HL-60 (cell line): ENCODE measurements at regions not wholly inside any gene's neighbourhood (a gene's known extent, or its start where the extent isn't known, plus 50 kb on each side); places are given as distances from the start of the nearest gene placed in this dataset.

Experiments
- GABPA ChIP-seq: IDR thresholded peaks from 2 replicates; pipeline ENCODE4 v1.6.1; 2012; ENCODE audit warnings: low read depth
- POLR2AphosphoS5 ChIP-seq: IDR thresholded peaks from 2 replicates; pipeline ENCODE4 v1.6.1; 2012; ENCODE audit warnings: low read depth
- SPI1 ChIP-seq: IDR thresholded peaks from 2 replicates; pipeline ENCODE4 v1.6.1; 2012; ENCODE audit warnings: low read depth, mild to moderate bottlenecking, borderline replicate concordance
- TF ChIP-seq, protein P1 (sequence below): IDR thresholded peaks from one replicate; pipeline ENCODE4 v1.5.1; 2011; ENCODE audit warnings: low read length, control low read depth, inconsistent platforms; ENCODE audit not compliant: insufficient read depth
- TF ChIP-seq, protein P2 (sequence below): IDR thresholded peaks from 2 replicates; pipeline ENCODE4 v1.6.1; 2012; ENCODE audit warnings: low read depth; ENCODE audit not compliant: insufficient replicate concordance

DNA sequence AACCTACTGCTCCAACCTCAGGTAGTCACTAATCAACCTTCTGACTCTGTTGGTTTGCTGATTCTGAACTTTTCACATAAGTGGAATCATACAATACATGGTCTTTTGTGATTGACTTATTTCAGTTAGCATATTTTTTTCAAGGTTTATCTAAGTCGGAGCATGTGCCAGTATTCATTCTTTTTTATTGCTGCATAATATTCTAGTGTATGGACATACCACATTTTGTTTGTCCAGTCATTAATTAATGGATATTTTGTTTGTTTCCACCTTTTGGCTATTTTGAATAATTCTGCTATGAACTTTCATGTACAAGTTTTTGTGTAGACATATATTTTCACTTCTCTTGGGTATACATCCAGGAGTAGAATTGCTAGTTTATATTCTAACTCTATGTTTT lies 53.0 kb upstream of the LRRN2 start:
- TF ChIP-seq, protein P1, sequence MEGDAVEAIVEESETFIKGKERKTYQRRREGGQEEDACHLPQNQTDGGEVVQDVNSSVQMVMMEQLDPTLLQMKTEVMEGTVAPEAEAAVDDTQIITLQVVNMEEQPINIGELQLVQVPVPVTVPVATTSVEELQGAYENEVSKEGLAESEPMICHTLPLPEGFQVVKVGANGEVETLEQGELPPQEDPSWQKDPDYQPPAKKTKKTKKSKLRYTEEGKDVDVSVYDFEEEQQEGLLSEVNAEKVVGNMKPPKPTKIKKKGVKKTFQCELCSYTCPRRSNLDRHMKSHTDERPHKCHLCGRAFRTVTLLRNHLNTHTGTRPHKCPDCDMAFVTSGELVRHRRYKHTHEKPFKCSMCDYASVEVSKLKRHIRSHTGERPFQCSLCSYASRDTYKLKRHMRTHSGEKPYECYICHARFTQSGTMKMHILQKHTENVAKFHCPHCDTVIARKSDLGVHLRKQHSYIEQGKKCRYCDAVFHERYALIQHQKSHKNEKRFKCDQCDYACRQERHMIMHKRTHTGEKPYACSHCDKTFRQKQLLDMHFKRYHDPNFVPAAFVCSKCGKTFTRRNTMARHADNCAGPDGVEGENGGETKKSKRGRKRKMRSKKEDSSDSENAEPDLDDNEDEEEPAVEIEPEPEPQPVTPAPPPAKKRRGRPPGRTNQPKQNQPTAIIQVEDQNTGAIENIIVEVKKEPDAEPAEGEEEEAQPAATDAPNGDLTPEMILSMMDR, result no peak
- TF ChIP-seq GABPA (no peak), POLR2AphosphoS5 (no peak), SPI1 (no peak)
- TF ChIP-seq, protein P2, sequence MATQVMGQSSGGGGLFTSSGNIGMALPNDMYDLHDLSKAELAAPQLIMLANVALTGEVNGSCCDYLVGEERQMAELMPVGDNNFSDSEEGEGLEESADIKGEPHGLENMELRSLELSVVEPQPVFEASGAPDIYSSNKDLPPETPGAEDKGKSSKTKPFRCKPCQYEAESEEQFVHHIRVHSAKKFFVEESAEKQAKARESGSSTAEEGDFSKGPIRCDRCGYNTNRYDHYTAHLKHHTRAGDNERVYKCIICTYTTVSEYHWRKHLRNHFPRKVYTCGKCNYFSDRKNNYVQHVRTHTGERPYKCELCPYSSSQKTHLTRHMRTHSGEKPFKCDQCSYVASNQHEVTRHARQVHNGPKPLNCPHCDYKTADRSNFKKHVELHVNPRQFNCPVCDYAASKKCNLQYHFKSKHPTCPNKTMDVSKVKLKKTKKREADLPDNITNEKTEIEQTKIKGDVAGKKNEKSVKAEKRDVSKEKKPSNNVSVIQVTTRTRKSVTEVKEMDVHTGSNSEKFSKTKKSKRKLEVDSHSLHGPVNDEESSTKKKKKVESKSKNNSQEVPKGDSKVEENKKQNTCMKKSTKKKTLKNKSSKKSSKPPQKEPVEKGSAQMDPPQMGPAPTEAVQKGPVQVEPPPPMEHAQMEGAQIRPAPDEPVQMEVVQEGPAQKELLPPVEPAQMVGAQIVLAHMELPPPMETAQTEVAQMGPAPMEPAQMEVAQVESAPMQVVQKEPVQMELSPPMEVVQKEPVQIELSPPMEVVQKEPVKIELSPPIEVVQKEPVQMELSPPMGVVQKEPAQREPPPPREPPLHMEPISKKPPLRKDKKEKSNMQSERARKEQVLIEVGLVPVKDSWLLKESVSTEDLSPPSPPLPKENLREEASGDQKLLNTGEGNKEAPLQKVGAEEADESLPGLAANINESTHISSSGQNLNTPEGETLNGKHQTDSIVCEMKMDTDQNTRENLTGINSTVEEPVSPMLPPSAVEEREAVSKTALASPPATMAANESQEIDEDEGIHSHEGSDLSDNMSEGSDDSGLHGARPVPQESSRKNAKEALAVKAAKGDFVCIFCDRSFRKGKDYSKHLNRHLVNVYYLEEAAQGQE, result no peak
